ENCODE measurements at regions not wholly inside any gene's neighbourhood (a gene's known extent, or its start where the extent isn't known, plus 50 kb on each side); places are given as distances from the start of the nearest gene placed in this dataset.

DNA sequence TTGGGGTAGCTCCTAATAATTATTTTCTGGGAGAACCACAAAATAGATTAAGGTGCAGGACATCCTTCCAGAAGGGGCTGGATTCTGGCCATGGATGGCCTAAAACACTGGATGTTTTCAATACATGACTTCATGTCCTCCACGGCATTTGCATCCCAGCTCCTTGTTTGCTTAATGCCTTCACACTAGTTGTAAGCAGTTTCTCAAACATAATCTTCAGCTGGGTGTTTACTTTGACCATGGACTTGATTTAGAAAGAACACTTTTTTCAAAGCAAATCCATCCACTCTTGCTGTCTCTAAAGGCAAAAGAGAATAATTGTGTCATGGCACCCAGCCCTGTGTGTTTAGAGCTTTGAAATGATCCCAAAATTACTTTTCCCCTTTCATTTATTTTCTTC lies 82.5 kb upstream of the GSX1 start:
- TF ChIP-seq POLR2A (IDR thresholded peaks at IDR 0.05; ENCODE audit: extremely low read depth, insufficient read length): no peak
- TF ChIP-seq CTCF (IDR thresholded peaks at IDR 0.05; ENCODE audit: low read depth, low read length): no peak
- no peak for TF ChIP-seq MAX (IDR thresholded peaks at IDR 0.05; ENCODE audit: low read depth, low read length)
